HepG2 (cell line): ENCODE measurements at regions not wholly inside any gene's neighbourhood (a gene's known extent, or its start where the extent isn't known, plus 50 kb on each side); places are given as distances from the start of the nearest gene placed in this dataset.

ENCODE experiments used
- DDIT3 ChIP-seq: sonication (generic); formaldehyde crosslinking; IDR thresholded peaks from 2 replicates; pipeline ENCODE4 v1.4.0; 2020; ENCODE audit warnings: mild to moderate bottlenecking, missing genetic modification reagents
- DRAP1 ChIP-seq: IDR thresholded peaks from 2 replicates; pipeline ENCODE4 v1.6.1; 2016; ENCODE audit warnings: missing genetic modification reagents, missing compliant biosample characterization
- E2F5 ChIP-seq: sonication (generic); formaldehyde crosslinking; conservative IDR thresholded peaks from 2 replicates; pipeline ENCODE4 v1.4.0; 2020; ENCODE audit warnings: missing genetic modification reagents
- HMG20A ChIP-seq: IDR thresholded peaks from 2 replicates; pipeline ENCODE4 v1.6.1; 2016; ENCODE audit warnings: borderline replicate concordance
- IKZF1 ChIP-seq: fragments of 450-650 bp; IDR thresholded peaks from 2 replicates; pipeline ENCODE4 v1.7.1; 2016
- IRF9 ChIP-seq: sonication (generic); formaldehyde crosslinking; IDR thresholded peaks from 2 replicates; pipeline ENCODE4 v1.8.0; 2022; ENCODE audit warnings: missing genetic modification reagents, mild to moderate bottlenecking, borderline replicate concordance
- JARID2 ChIP-seq: sonication (generic); formaldehyde crosslinking; IDR thresholded peaks from 2 replicates; pipeline ENCODE4 v1.8.1; 2023; ENCODE audit warnings: missing genetic modification reagents, inconsistent platforms; ENCODE audit not compliant: insufficient replicate concordance
- KDM3A ChIP-seq: IDR thresholded peaks from 2 replicates; pipeline ENCODE4 v1.6.1; 2018; ENCODE audit warnings: low read depth, missing compliant biosample characterization
- MAX ChIP-seq: IDR thresholded peaks from 2 replicates; pipeline ENCODE4 v1.6.1; 2012; ENCODE audit warnings: inconsistent platforms
- NBN ChIP-seq: fragments of 450-650 bp; conservative IDR thresholded peaks from 2 replicates; pipeline ENCODE4 v1.6.1; 2017
- NCOA2 ChIP-seq: sonication (generic); formaldehyde crosslinking; IDR thresholded peaks from 2 replicates; pipeline ENCODE4 v1.8.0; 2022; ENCODE audit warnings: inconsistent platforms
- NFE2L2 ChIP-seq: fragments of 150-350 bp; IDR thresholded peaks from 2 replicates; pipeline ENCODE4 v1.6.1; 2014; ENCODE audit warnings: low read length
- PITX1 ChIP-seq: sonication (generic); formaldehyde crosslinking; IDR thresholded peaks from 2 replicates; pipeline ENCODE4 v1.5.1; 2020; ENCODE audit warnings: mild to moderate bottlenecking, missing genetic modification reagents
- REXO4 ChIP-seq: sonication (generic); formaldehyde crosslinking; IDR thresholded peaks from 2 replicates; pipeline ENCODE4 v1.8.0; 2022; ENCODE audit warnings: missing genetic modification reagents, mild to moderate bottlenecking, borderline replicate concordance
- RFX1 ChIP-seq: fragments of 450-650 bp; IDR thresholded peaks from 2 replicates; pipeline ENCODE4 v1.6.1; 2017
- SAP130 ChIP-seq: IDR thresholded peaks from 2 replicates; pipeline ENCODE4 v1.6.1; 2016; ENCODE audit warnings: low read depth
- SMAD3 ChIP-seq: sonication (generic); formaldehyde crosslinking; IDR thresholded peaks from 2 replicates; pipeline ENCODE4 v1.4.0; 2020; ENCODE audit warnings: missing genetic modification reagents
- SNAPC2 ChIP-seq: sonication (generic); formaldehyde crosslinking; IDR thresholded peaks from 2 replicates; pipeline ENCODE4 v1.8.1; 2022; ENCODE audit warnings: mild to moderate bottlenecking, missing genetic modification reagents
- ZBTB1 ChIP-seq: sonication (generic); formaldehyde crosslinking; IDR thresholded peaks from 2 replicates; pipeline ENCODE4 v1.4.0; 2020; ENCODE audit warnings: missing genetic modification reagents, borderline replicate concordance
- ZNF20 ChIP-seq: sonication (generic); formaldehyde crosslinking; IDR thresholded peaks from 2 replicates; pipeline ENCODE4 v1.4.0; 2020; ENCODE audit warnings: mild to moderate bottlenecking, moderate library complexity, missing genetic modification reagents
- ZNF383 ChIP-seq: sonication (generic); formaldehyde crosslinking; IDR thresholded peaks from 2 replicates; pipeline ENCODE4 v1.4.0; 2020; ENCODE audit warnings: missing genetic modification reagents, mild to moderate bottlenecking, borderline replicate concordance
- ZNF414 ChIP-seq: sonication (generic); formaldehyde crosslinking; IDR thresholded peaks from 2 replicates; pipeline ENCODE4 v1.5.0; 2020; ENCODE audit warnings: missing genetic modification reagents
- ZNF546 ChIP-seq: sonication (generic); formaldehyde crosslinking; conservative IDR thresholded peaks from 2 replicates; pipeline ENCODE4 v1.8.1; 2023; ENCODE audit warnings: mild to moderate bottlenecking, missing genetic modification reagents
- ZNF615 ChIP-seq: sonication (generic); formaldehyde crosslinking; IDR thresholded peaks from 2 replicates; pipeline ENCODE4 v1.5.0; 2020; ENCODE audit warnings: mild to moderate bottlenecking, missing genetic modification reagents, borderline replicate concordance
- ZNF773 ChIP-seq: sonication (generic); formaldehyde crosslinking; IDR thresholded peaks from 2 replicates; pipeline ENCODE4 v1.4.0; 2020; ENCODE audit warnings: missing genetic modification reagents, borderline replicate concordance

- 0 out of 2 replicates have a peak, but pooled peaks have one; percentile 38 for TF ChIP-seq SMAD3 (CRISPR knock-in tag)
- TF ChIP-seq JARID2 (CRISPR knock-in tag): no peak
- no peak for TF ChIP-seq IRF9 (CRISPR knock-in tag)
- peak; percentile 47; the same call in 1 of the 2 replicates for TF ChIP-seq MAX
- no peak for TF ChIP-seq ZNF773 (CRISPR knock-in tag)
- TF ChIP-seq E2F5 (CRISPR knock-in tag): no peak
- TF ChIP-seq NBN: no peak
- no peak; the same call in 1 of the 2 replicates for TF ChIP-seq DRAP1 (CRISPR knock-in tag)
- TF ChIP-seq ZNF383 (CRISPR knock-in tag): no peak
- peak; percentile 95 for TF ChIP-seq NCOA2
- no peak for TF ChIP-seq SNAPC2 (CRISPR knock-in tag)
- no peak for TF ChIP-seq RFX1
- TF ChIP-seq ZNF546 (CRISPR knock-in tag): no peak
- peak; percentile 73 for TF ChIP-seq SAP130 (CRISPR knock-in tag)
- TF ChIP-seq ZNF615 (CRISPR knock-in tag): no peak
- TF ChIP-seq DDIT3 (CRISPR knock-in tag): no peak
- peak; percentile 90 for TF ChIP-seq ZNF414 (CRISPR knock-in tag)
- TF ChIP-seq NFE2L2: no peak
- no peak for TF ChIP-seq REXO4 (CRISPR knock-in tag)
- TF ChIP-seq ZNF20: no peak
- peak; percentile 46; the same call in 1 of the 2 replicates for TF ChIP-seq KDM3A (CRISPR knock-in tag)
- TF ChIP-seq HMG20A (CRISPR knock-in tag): peak; percentile 86; the same call in 1 of the 2 replicates
- peak; percentile 78 for TF ChIP-seq PITX1 (CRISPR knock-in tag)
- no peak for TF ChIP-seq ZBTB1 (CRISPR knock-in tag)
- TF ChIP-seq IKZF1: no peak
These were observed 52.9 kb upstream of the IGFBP3 start (continued) for GRCh38 chr7:45973725-45974532.
